HG02973 (cell line): ENCODE measurements at regions not wholly inside any gene's neighbourhood (a gene's known extent, or its start where the extent isn't known, plus 50 kb on each side); places are given as distances from the start of the nearest gene placed in this dataset.
"Not testable (repeated sequence)": the region's sequence is repeated elsewhere in the genome, so short reads cannot be mapped to it uniquely, and the experiment has no call there.

Experiments
- ATAC-seq: cut with Tn5 transposase; IDR thresholded peaks from one replicate; pipeline ENCODE4 v1.9.1; 2021; ENCODE audit warnings: moderate library complexity; ENCODE audit not compliant: unreplicated experiment

DNA sequence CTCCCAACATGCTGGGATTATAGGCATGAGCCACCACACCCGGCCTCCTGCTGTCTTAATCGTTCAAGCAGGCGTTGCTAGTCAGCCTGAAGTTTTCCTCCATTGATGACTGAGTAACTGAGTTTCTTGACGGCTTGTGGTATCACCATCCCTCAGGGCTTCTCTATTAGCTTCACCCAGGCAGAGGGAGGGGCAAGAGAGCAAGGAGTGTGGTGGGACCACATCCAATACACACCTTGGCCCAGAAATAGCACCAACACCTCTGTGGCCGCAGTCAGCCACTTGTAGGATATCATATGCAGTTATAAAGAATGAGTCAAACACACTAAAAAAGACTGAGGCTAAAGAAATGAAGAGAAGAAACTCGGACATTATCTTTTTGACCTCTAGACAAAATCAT lies 1009.4 kb upstream of the CELF4 start:
- no peak for ATAC-seq

- ATAC-seq, result no peak
These were observed 1007.0 kb upstream of the CELF4 start for GRCh38 chr18:38572554-38573111.

- no peak for ATAC-seq
These were observed 1006.1 kb upstream of the CELF4 start for GRCh38 chr18:38571651-38572050.

- no peak for ATAC-seq
These were observed 999.9 kb upstream of the CELF4 start for GRCh38 chr18:38565513-38565912.

DNA sequence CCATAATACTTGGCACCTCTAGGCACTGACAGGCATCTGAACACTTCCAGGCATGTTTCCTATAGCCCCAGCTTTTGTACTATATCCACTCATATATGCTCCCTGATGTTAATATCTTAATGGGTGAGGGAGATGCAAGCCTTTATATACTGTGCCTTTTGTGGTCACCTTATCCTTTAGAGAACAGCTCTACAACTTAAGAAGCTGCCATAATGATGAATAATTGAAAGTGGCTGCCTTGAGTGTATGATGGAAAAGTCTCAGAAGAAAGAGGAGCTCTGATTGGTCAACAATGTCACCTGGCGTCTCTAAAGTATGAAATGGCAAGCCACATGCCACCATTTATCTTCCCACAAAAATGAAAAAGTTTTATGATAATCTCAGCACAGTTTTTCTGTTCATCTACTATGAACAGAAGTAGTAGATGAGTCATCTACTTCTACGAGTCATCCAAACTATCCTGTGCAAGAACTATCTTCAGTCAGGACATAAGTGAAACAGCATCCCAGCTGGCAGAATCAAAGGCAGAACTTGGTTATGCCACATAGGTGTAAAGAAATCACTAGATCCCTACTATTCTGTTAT lies 997.9 kb upstream of the CELF4 start:
- ATAC-seq, result no peak

GRCh38 chr18:38557006-38557405 lies 991.4 kb upstream of the CELF4 start:
- no peak for ATAC-seq

- ATAC-seq, result no peak
These were observed 987.2 kb upstream of the CELF4 start for GRCh38 chr18:38552732-38553321.

- no peak for ATAC-seq
These were observed 986.3 kb upstream of the CELF4 start for GRCh38 chr18:38551881-38552280.

DNA sequence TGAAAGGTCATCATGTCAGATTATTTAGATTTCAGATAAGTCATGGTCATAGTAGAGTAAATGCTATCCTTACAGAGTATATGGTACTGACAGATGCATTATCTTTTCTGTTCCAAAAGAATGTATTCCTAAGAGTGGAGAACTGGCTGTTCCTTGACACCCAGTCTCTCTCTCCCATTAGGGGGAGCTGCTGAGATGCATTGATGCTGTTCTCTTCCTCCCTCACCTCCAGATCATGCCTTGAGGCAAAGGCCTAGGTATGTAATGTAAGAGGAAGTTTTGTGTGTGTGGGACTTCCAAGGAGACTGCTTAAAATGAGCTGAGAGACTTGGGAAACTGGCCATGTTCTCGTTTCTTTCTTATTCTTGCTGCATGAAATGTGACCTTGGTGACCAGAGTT lies 979.5 kb upstream of the CELF4 start:
- no peak for ATAC-seq

DNA sequence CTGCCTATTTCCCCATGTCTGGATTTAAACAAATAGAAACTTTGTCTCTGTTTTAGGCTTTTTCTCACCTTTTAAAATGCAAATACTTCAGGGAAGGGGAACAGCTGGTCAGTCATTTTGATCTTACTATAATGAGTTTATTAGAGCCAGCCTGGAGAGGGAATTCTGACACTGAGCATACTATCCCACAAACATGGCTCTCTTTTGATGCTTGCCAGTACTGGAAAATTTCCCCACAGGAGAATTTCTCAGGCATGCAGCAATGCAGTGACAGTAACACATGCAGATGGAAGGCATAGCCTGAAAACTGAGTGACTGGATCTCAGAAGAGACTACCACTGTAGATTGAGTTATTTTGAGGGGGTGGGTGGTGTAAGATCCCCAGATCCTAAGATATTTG lies 974.3 kb upstream of the CELF4 start:
- no peak for ATAC-seq

GRCh38 chr18:38539371-38539770 lies 973.8 kb upstream of the CELF4 start:
- ATAC-seq, result no peak

DNA sequence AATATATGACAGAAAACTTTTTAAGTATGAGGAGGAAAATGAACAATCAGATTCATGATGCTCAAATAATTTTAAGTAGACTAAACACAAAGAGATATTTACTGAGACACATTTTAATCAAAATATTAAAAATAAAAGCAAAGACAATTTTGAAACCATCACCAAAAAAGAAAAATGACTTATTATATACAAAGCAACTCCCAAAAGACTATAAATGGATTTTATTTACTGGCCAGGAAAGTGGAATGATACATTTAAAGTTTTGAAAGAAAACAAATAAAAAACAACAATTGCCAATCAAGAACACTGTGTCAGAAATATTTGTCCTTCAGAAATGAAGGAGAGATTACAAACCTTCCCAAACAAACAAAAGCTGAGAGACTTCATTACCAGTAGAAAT lies 968.5 kb upstream of the CELF4 start:
- ATAC-seq, result no peak

GRCh38 chr18:38526922-38527321 lies 961.3 kb upstream of the CELF4 start:
- ATAC-seq, result no peak

DNA sequence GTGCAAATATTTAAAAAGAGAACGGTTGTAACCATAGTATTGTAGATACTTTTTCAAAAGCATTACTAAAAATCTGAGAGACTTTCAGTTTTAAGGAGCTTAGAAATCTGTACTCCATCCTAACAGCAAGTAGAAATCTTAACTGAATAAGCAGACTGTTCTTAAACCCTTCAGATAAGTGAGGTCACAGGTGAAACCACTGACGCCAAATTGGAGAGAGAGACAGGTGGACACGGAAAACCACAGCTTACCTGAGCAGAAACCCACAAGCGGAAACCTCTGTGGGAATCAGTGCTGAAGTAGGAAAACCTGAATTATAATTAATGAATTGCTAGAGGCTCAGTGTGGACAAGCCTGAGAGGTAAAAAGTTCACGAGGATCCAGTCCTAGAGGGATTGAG lies 959.4 kb upstream of the CELF4 start:
- ATAC-seq, result no peak

DNA sequence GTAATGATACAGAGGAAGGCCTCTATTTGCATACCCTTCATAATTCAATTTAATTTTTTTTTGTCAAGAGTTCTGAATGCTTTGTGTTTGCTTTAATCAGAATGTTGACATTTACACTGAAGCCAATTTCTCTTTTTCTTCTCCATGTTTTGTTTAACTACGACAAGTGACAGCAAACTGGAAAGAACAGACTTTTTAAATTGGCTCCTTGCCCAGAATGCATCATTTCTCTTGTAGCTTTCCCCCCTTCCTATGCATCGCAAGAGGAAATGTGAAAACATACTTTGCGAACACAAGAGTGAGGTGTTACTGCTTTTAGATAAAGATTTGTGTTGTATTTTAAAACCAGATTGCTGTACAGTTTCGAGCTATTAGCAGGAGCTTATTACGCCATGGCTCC lies 955.2 kb upstream of the CELF4 start:
- no peak for ATAC-seq

DNA sequence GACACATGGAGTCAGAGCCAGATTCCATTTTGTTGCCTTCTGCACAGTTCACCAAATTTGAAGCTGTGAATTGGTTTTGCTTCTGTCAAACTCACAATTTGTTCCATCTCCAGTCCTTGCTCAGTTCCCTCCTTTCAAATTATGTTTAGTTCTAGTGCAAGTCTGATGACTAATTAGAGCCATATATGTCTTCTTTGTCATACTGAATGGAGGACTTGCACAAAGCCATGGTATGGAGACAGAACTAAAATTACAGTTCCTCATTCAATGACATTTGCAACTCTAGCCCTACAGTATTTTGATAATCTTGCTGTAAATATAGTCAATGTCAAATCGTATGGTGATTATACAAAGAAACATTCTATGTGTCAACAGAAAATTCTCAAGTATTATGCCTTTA lies 936.9 kb upstream of the CELF4 start:
- ATAC-seq, result no peak

- ATAC-seq, result no peak
These were observed 931.7 kb upstream of the CELF4 start for GRCh38 chr18:38497266-38497665.

GRCh38 chr18:38496222-38496793 lies 930.7 kb upstream of the CELF4 start:
- ATAC-seq, result no peak

DNA sequence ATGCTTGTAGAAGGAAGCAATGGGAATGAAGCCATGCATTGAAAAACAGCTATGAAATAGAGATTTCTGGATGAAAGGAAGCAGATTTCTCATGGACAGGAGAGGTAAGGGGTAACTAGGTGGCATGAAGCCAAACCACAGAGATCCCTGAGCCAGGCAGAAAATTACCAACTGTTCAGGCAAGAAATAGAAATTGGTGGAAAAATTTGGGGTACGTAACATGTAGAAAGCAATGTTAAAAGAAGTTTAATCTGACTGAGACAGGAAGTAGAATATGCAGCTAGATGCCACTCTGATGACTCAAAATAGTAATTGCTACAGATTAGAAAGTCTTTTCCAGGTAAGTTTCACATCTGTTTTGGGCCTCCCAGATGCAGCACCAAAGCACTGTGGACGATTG lies 928.5 kb upstream of the CELF4 start:
- peak; percentile 50 for ATAC-seq

DNA sequence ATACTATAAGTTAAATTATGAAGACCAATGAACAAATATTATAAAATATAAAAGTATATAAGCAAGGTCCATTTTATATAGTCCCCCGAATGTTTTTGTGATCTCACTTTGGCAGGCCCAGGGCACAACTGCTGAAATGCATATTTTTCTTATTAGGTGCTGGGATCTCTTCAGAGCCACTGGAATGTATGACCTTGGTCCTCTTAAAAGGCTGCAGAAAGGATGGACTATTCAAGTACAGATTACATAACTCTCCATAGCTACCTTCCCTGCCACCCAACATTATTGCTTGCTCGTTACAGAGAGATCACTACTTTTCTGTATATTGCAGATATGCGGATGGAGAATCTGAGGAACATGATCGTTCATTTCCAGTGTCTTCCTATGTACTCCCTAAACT lies 925.6 kb upstream of the CELF4 start:
- no peak for ATAC-seq

GRCh38 chr18:38489721-38490120 lies 924.1 kb upstream of the CELF4 start:
- ATAC-seq, result not testable (repeated sequence)

DNA sequence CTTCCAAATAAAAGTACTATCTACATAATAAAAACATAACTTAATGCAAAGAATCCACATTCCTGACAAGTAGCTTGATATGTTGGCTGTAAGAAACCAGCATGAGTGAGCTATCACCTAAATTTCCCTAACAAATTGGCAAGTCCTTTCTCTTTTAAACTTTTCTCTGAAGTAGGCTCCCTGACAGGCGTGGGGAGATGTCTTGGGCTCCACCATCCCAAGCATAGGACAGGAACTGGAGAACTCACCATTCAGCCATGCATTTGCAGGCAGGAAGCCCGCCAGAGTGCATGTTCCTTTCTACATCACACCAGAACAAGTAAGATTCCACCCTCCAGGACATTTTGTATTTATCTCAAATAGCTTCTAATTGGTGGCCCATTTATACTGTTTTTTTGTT lies 921.9 kb upstream of the CELF4 start:
- no peak for ATAC-seq

- ATAC-seq, result no peak
These were observed 917.7 kb upstream of the CELF4 start for GRCh38 chr18:38483326-38483725.
